C4-2B (cell line): ENCODE measurements at regions not wholly inside any gene's neighbourhood (a gene's known extent, or its start where the extent isn't known, plus 50 kb on each side); places are given as distances from the start of the nearest gene placed in this dataset.

Experiments used
- ZFX ChIP-seq: fragments of 450-650 bp; IDR thresholded peaks from 2 replicates; pipeline ENCODE4 v1.6.1; 2017
- TF ChIP-seq, protein P1 (sequence below): fragments of 450-650 bp; conservative IDR thresholded peaks from 2 replicates; pipeline ENCODE4 v1.5.1; 2017; ENCODE audit warnings: mild to moderate bottlenecking

- TF ChIP-seq, protein P1, sequence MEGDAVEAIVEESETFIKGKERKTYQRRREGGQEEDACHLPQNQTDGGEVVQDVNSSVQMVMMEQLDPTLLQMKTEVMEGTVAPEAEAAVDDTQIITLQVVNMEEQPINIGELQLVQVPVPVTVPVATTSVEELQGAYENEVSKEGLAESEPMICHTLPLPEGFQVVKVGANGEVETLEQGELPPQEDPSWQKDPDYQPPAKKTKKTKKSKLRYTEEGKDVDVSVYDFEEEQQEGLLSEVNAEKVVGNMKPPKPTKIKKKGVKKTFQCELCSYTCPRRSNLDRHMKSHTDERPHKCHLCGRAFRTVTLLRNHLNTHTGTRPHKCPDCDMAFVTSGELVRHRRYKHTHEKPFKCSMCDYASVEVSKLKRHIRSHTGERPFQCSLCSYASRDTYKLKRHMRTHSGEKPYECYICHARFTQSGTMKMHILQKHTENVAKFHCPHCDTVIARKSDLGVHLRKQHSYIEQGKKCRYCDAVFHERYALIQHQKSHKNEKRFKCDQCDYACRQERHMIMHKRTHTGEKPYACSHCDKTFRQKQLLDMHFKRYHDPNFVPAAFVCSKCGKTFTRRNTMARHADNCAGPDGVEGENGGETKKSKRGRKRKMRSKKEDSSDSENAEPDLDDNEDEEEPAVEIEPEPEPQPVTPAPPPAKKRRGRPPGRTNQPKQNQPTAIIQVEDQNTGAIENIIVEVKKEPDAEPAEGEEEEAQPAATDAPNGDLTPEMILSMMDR: no peak
- no peak for TF ChIP-seq ZFX
These were observed 61.4 kb upstream of the IFNG-AS1 start for GRCh38 chr12:67927815-67928214.
